Trophoblast cell (in vitro differentiated cells and primary cell): ENCODE measurements at regions not wholly inside any gene's neighbourhood (a gene's known extent, or its start where the extent isn't known, plus 50 kb on each side); places are given as distances from the start of the nearest gene placed in this dataset.

Source experiments
- DNase-seq, 2 donors: peaks; one replicate each; pipeline ENCODE4 v3.0.0-alpha.2; 2016
- H2AFZ ChIP-seq: 2 replicates; pipeline ENCODE4 v1.6.1; 2013; ENCODE audit warnings: low read length, moderate library complexity, mild to moderate bottlenecking; ENCODE audit not compliant: insufficient read depth, poor library complexity
- H2AK5ac ChIP-seq: 2 replicates; pipeline ENCODE4 v1.6.1; 2013; ENCODE audit warnings: mild to moderate bottlenecking, low read length
- H2BK120ac ChIP-seq: 2 replicates; pipeline ENCODE4 v1.6.1; 2013; ENCODE audit warnings: low read length, mild to moderate bottlenecking, moderate library complexity; ENCODE audit not compliant: insufficient read depth, poor library complexity
- H2BK12ac ChIP-seq: 2 replicates; pipeline ENCODE4 v1.6.1; 2013; ENCODE audit warnings: mild to moderate bottlenecking, low read length, moderate library complexity
- H2BK5ac ChIP-seq: 2 replicates; pipeline ENCODE4 v1.6.1; 2013; ENCODE audit warnings: low read length, low read depth, moderate library complexity, mild to moderate bottlenecking; ENCODE audit not compliant: poor library complexity
- H3K14ac ChIP-seq: 2 replicates; pipeline ENCODE4 v1.6.1; 2013; ENCODE audit warnings: mild to moderate bottlenecking, low read length
- H3K18ac ChIP-seq: 2 replicates; pipeline ENCODE4 v1.6.1; 2013; ENCODE audit warnings: mild to moderate bottlenecking, low read length
- H3K23ac ChIP-seq: 2 replicates; pipeline ENCODE4 v1.6.1; 2013; ENCODE audit warnings: low read length
- H3K27ac ChIP-seq: 2 replicates; pipeline ENCODE4 v1.5.1; 2013; ENCODE audit warnings: low read depth, mild to moderate bottlenecking, inconsistent platforms, low read length, moderate library complexity
- H3K27me3 ChIP-seq: 2 replicates; pipeline ENCODE4 v1.6.1; 2013; ENCODE audit warnings: inconsistent platforms, mild to moderate bottlenecking, low read length, moderate library complexity; ENCODE audit not compliant: insufficient read depth
- H3K36me3 ChIP-seq, 2 experiments: 1 replicate in 1 of 2; 2 replicates in 1 of 2; pipeline ENCODE4 v1.6.1; 2013; ENCODE audit warnings: low read length in 2 of 2, mild to moderate bottlenecking in 2 of 2, moderate library complexity in 1 of 2; ENCODE audit not compliant: insufficient read depth in 2 of 2, control insufficient read depth in 1 of 2
- H3K4ac ChIP-seq: 2 replicates; pipeline ENCODE4 v1.6.1; 2013; ENCODE audit warnings: low read depth, mild to moderate bottlenecking, low read length, moderate library complexity
- H3K4me1 ChIP-seq, 2 experiments: 1 replicate in 1 of 2; 2 replicates in 1 of 2; pipeline ENCODE4 v1.6.1; 2013; ENCODE audit warnings: low read length in 2 of 2, mild to moderate bottlenecking in 2 of 2, moderate library complexity in 1 of 2; ENCODE audit not compliant: insufficient read depth in 2 of 2, control insufficient read depth in 1 of 2
- H3K4me2 ChIP-seq: 2 replicates; pipeline ENCODE4 v1.6.1; 2013; ENCODE audit warnings: inconsistent platforms, mild to moderate bottlenecking, low read length, moderate library complexity
- H3K4me3 ChIP-seq: 2 replicates; pipeline ENCODE4 v1.5.1; 2013; ENCODE audit warnings: mild to moderate bottlenecking, low read depth, low read length, inconsistent platforms
- H3K79me1 ChIP-seq: one replicate; pipeline ENCODE4 v1.6.1; 2013; ENCODE audit warnings: low read length
- H3K79me2 ChIP-seq: 2 replicates; pipeline ENCODE4 v1.6.1; 2013; ENCODE audit warnings: low read length, mild to moderate bottlenecking; ENCODE audit not compliant: control insufficient read depth, insufficient read depth, poor library complexity
- H3K9ac ChIP-seq: 2 replicates; pipeline ENCODE4 v1.6.1; 2013; ENCODE audit warnings: mild to moderate bottlenecking, low read length
- H3K9me3 ChIP-seq: 2 replicates; pipeline ENCODE4 v1.6.1; 2013; ENCODE audit warnings: low read depth, mild to moderate bottlenecking, control low read depth, inconsistent platforms, low read length; ENCODE audit not compliant: insufficient read depth
- H4K12ac ChIP-seq: 2 replicates; pipeline ENCODE4 v1.6.1; 2013; ENCODE audit warnings: low read depth, mild to moderate bottlenecking, low read length, moderate library complexity
- H4K8ac ChIP-seq: 2 replicates; pipeline ENCODE4 v1.6.1; 2013; ENCODE audit warnings: low read depth, mild to moderate bottlenecking, low read length, moderate library complexity
- H4K91ac ChIP-seq: one replicate; pipeline ENCODE4 v1.6.1; 2013; ENCODE audit warnings: low read depth, mild to moderate bottlenecking, low read length, moderate library complexity
- WGBS: extraction: QIAGEN DNeasy Blood & Tissue Kit; methylation state at CpG from one replicate; pipeline ENCODE4 v1.1.7; 2013; ENCODE audit warnings: missing lambda C conversion rate; ENCODE audit not compliant: insufficient read length, insufficient coverage; ENCODE audit errors: extremely low coverage; 5-methylcytosine and 5-hydroxymethylcytosine counted together

DNA sequence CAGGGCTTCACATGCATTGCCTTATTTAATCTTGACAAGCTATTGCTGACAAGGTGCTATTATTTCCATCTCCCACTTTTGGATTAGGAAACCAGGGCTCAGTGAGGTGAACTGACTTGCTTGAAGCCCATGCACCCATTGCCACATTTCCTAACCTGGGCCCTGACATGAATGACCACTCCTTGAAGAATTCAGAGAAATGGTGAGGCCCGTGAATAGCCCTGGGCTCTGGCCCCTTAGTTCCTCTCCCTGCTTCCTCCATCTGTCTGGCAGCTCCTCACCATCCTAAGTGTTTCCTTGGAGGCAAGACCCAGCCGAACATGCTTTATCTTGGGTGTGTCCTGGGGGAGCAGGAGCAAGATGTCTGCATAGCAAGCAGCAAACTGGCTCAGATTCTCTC is 56.1 kb upstream of the NECTIN1 start:
- no peak overlapping the region for H3K4me3 ChIP-seq
- H4K8ac ChIP-seq: no peak overlapping the region
- no peak overlapping the region for H3K14ac ChIP-seq
- H4K91ac ChIP-seq: no peak overlapping the region
- no peak overlapping the region for H4K12ac ChIP-seq
- no peak overlapping the region for H2BK120ac ChIP-seq
- H3K4me2 ChIP-seq: no peak overlapping the region
- DNase-seq: peak; percentile 74 to 84
- H2BK12ac ChIP-seq: no peak overlapping the region
- H3K27ac ChIP-seq: no peak overlapping the region
- H3K9me3 ChIP-seq: no peaks in the 10 kb centered on the region
- H3K27me3 ChIP-seq: no peaks in the 10 kb centered on the region
- WGBS: no CpG with 5 or more reads among the region's 2 CpGs
- no peak overlapping the region for H3K23ac ChIP-seq
- peaks cover 3 to 12% of the 10 kb centered on the region in 2 experiments for H3K4me1 ChIP-seq
- peaks cover 3% of the 10 kb centered on the region for H3K79me2 ChIP-seq
- no peak overlapping the region for H3K4ac ChIP-seq
- no peak overlapping the region for H2AFZ ChIP-seq
- H3K18ac ChIP-seq: no peak overlapping the region
- no peaks in the 10 kb centered on the region for H3K36me3 ChIP-seq
- no peak overlapping the region for H2BK5ac ChIP-seq
- no peak overlapping the region for H3K9ac ChIP-seq
- no peaks in the 10 kb centered on the region for H3K79me1 ChIP-seq
- H2AK5ac ChIP-seq: no peak overlapping the region

- H4K12ac ChIP-seq: no peak overlapping the region
- H4K91ac ChIP-seq: no peak overlapping the region
- WGBS: no CpG with 5 or more reads among the region's 6 CpGs
These were observed 55.4 kb upstream of the NECTIN1 start for GRCh38 chr11:119784421-119784820.

DNA sequence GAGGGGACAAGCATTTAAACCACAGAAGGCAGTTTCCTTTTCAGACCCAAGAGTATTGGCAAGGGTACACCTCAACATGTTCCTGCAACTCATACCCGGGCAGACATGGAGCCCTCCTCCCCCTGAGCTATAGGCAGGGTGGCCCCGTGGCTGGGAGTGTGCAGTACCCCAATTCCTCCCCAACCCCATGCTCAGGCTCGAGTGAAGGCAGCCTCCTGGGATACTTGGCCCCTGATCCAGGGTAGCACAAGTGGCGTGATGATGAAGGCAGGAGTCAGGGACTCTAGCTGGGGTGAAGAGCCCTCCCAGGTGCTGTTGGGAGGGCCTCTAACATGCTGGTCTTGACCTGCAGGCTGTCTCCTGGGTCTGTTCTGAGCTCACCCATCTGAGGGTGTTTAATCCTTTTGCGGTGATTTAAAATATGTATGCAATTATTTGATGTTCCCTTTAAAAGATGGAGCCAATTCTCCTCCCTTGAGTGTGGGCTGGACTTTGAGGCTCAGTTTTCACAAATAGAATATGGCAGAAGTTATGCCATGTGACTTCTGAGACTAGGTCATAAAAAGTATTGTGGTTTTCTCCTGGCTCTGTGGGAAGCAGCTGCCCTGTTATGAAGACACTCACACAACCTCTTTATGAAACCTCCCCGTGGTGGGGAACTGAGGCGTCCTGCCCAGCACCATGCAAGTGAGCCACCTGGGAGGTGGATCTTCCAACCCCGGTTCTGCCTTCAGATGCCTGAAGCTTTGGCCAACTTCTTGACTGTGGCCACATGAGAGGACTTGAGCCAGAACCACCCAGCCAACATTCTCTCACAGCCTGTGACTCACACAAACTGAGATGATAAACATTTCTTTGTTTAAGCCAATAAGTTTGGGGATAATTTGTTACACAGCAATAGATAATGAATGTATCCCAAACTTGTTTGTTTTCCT is 54.7 kb upstream of the NECTIN1 start:
- no CpG with 5 or more reads among the region's 8 CpGs for WGBS
- H4K91ac ChIP-seq: no peak overlapping the region
- peak; percentile 26 to 73 for DNase-seq
- no peaks in the 10 kb centered on the region for H3K36me3 ChIP-seq
- H3K23ac ChIP-seq: no peak overlapping the region
- H3K9ac ChIP-seq: no peak overlapping the region
- H3K79me2 ChIP-seq: peaks cover 3% of the 10 kb centered on the region
- H2AK5ac ChIP-seq: no peak overlapping the region
- H2AFZ ChIP-seq: no peak overlapping the region
- no peaks in the 10 kb centered on the region for H3K27me3 ChIP-seq
- H2BK120ac ChIP-seq: no peak overlapping the region
- no peak overlapping the region for H2BK12ac ChIP-seq
- H3K4me3 ChIP-seq: no peak overlapping the region
- no peaks in the 10 kb centered on the region for H3K9me3 ChIP-seq
- H3K4me1 ChIP-seq: peaks cover 3 to 11% of the 10 kb centered on the region in 2 experiments
- H3K27ac ChIP-seq: no peak overlapping the region
- H3K4ac ChIP-seq: no peak overlapping the region
- H4K8ac ChIP-seq: no peak overlapping the region
- H2BK5ac ChIP-seq: no peak overlapping the region
- H3K4me2 ChIP-seq: no peak overlapping the region
- H4K12ac ChIP-seq: no peak overlapping the region
- no peak overlapping the region for H3K14ac ChIP-seq
- no peak overlapping the region for H3K18ac ChIP-seq
- H3K79me1 ChIP-seq: no peaks in the 10 kb centered on the region

More at GRCh38 chr11:119784421-119784820, 55.4 kb upstream of the NECTIN1 start:
- Histone ChIP-seq H2BK120ac (no peak overlapping the region), H3K79me1 (no peaks in the 10 kb centered on the region), H3K4me3 (no peak overlapping the region), H3K9me3 (no peaks in the 10 kb centered on the region), H2AK5ac (no peak overlapping the region), H2BK5ac (no peak overlapping the region), H3K23ac (no peak overlapping the region), H3K4ac (no peak overlapping the region), H3K27ac (no peak overlapping the region), H3K36me3 (no peaks in the 10 kb centered on the region), H3K9ac (no peak overlapping the region), H3K79me2 (peaks cover 3% of the 10 kb centered on the region), H4K8ac (no peak overlapping the region), H2BK12ac (no peak overlapping the region), H3K27me3 (no peaks in the 10 kb centered on the region), H3K14ac (no peak overlapping the region), H3K4me2 (no peak overlapping the region), H3K18ac (no peak overlapping the region), H3K4me1 (peaks cover 3 to 12% of the 10 kb centered on the region in 2 experiments), H2AFZ (no peak overlapping the region)
- DNase-seq: no peak

- Histone ChIP-seq H2BK5ac (no peak overlapping the region), H3K79me2 (peaks cover 3% of the 10 kb centered on the region), H3K27ac (no peak overlapping the region), H3K27me3 (no peaks in the 10 kb centered on the region), H3K4me2 (no peak overlapping the region), H3K4ac (no peak overlapping the region), H4K8ac (no peak overlapping the region), H3K36me3 (no peaks in the 10 kb centered on the region), H4K91ac (no peak overlapping the region), H3K9me3 (no peaks in the 10 kb centered on the region), H2BK12ac (no peak overlapping the region), H3K18ac (no peak overlapping the region), H3K4me1 (peaks cover 3 to 11% of the 10 kb centered on the region in 2 experiments), H3K23ac (no peak overlapping the region), H2AK5ac (no peak overlapping the region), H3K4me3 (no peak overlapping the region), H4K12ac (no peak overlapping the region), H2AFZ (no peak overlapping the region), H2BK120ac (no peak overlapping the region), H3K9ac (no peak overlapping the region), H3K14ac (no peak overlapping the region), H3K79me1 (no peaks in the 10 kb centered on the region)
- DNase-seq: no peak
- no CpG with 5 or more reads among the region's 6 CpGs for WGBS
These were observed 53.7 kb upstream of the NECTIN1 start for GRCh38 chr11:119782739-119783072.
